Upper lobe of left lung (tissue), 6 donors: ENCODE measurements at regions not wholly inside any gene's neighbourhood (a gene's known extent, or its start where the extent isn't known, plus 50 kb on each side); places are given as distances from the start of the nearest gene placed in this dataset.
A peak's percentile ranks its signal among the peaks of the same experiment; 100 is the strongest.

Source experiments
- ATAC-seq, 2 donors: fragments of 200-7000 bp; cut with Tn5 transposase; one replicate each; pipeline ENCODE4 v1.9.1; 2022; ENCODE audit warnings: mild to moderate bottlenecking in 2 of 2, moderate library complexity in 2 of 2; ENCODE audit not compliant: low FRiP score in 2 of 2
- DNase-seq, 2 donors: peaks; one replicate each; pipeline ENCODE4 v3.0.0-alpha.2; 2019 to 2020
- H3K27ac ChIP-seq, 4 donors: fragments of 200-600 bp; sonication (generic); one replicate each; pipeline ENCODE4 v1.5.1; 2016 to 2019
- H3K27me3 ChIP-seq, 4 donors: fragments of 200-600 bp; sonication (generic); one replicate each; pipeline ENCODE4 v1.5.1; 2017 to 2019
- H3K36me3 ChIP-seq, 4 donors: fragments of 200-600 bp; sonication (generic); one replicate each; pipeline ENCODE4 v1.5.1; 2016 to 2019
- H3K4me1 ChIP-seq, 4 donors: fragments of 200-600 bp; sonication (generic); one replicate each; pipeline ENCODE4 v1.5.1; 2018 to 2019
- H3K4me3 ChIP-seq, 4 donors: fragments of 200-600 bp; sonication (generic); one replicate each; pipeline ENCODE4 v1.5.1; 2017 to 2019; ENCODE audit warnings: mild to moderate bottlenecking in 2 of 4, moderate library complexity in 1 of 4
- H3K9me3 ChIP-seq, 4 donors: fragments of 200-600 bp; sonication (generic); one replicate each; pipeline ENCODE4 v1.5.1; 2018 to 2019
- EP300 ChIP-seq, 4 donors: sonication (generic); formaldehyde crosslinking; IDR thresholded peaks; one replicate each; pipeline ENCODE4 v1.5.1; 2017; ENCODE audit warnings: antibody characterized with exemption in 4 of 4, control low read depth in 2 of 4
- POLR2A ChIP-seq, 4 donors: fragments of 450-650 bp; IDR thresholded peaks; one replicate each; pipeline ENCODE4 v1.5.1; 2016 to 2017; ENCODE audit warnings: antibody characterized with exemption in 4 of 4, mild to moderate bottlenecking in 2 of 4
- POLR2AphosphoS5 ChIP-seq, 2 donors: sonication (generic); formaldehyde crosslinking; IDR thresholded peaks; one replicate each; pipeline ENCODE4 v1.5.1; 2017; ENCODE audit warnings: antibody characterized with exemption in 2 of 2
- WGBS, 2 donors: methylation state at CpG; one replicate each; pipeline ENCODE4 v1.1.5; 2017 to 2018; 5-methylcytosine and 5-hydroxymethylcytosine counted together
- TF ChIP-seq, protein P1 (sequence below), 6 experiments: fragments of 450-650 bp in 4 of 6; fragments of 200-600 bp in 2 of 6; sonication (generic) in 2 of 6; IDR thresholded peaks; one replicate each; pipeline ENCODE4 v1.5.1; 2016 to 2019; ENCODE audit warnings: antibody characterized with exemption in 6 of 6
- donor health status: DM: no; HTN: no; CAD: no; lungs with moderate emphysema.
- donor health status: DM: no; HTN: yes; CAD: no; lungs with severe emphysema.

DNA sequence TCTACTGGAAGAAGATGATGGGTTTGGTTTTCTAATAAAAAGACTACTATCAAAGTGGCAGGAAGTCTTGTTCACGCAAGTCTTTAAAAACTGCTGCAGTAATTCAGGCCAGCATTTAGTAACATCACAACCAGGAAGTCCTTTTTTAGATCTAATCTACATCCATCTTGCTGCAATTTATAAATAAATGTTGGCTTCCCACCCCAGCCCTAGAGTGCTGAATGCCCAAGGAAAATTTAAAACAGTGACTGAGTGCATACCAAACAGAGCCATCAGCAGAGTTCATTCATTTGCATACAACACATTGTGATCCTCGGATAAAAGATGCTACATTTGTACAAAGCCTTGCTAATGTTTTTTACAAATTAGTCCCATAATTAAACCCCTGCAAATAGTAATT, 72.1 kb downstream of the PHLDA1 start:
- H3K9me3 ChIP-seq, result no peaks in the 10 kb centered on the region
- H3K27ac ChIP-seq, result no peak overlapping the region
- DNase-seq (no peak), ATAC-seq (no peak)
- no peak overlapping the region for H3K4me3 ChIP-seq
- H3K27me3 ChIP-seq, result no peaks in the 10 kb centered on the region
- peaks cover 9 to 23% (median 17%) of the 10 kb centered on the region in 4 donors for H3K4me1 ChIP-seq
- H3K36me3 ChIP-seq, result no peaks in the 10 kb centered on the region
- 46 to 49% methylated on average over 2 of the region's 2 CpGs for WGBS, 2 donors
- TF ChIP-seq POLR2AphosphoS5 (IDR thresholded peaks at IDR 0.05) (no peak), EP300 (IDR thresholded peaks at IDR 0.05) (no peak), POLR2A (IDR thresholded peaks at IDR 0.05) (no peak)
- TF ChIP-seq, protein P1, sequence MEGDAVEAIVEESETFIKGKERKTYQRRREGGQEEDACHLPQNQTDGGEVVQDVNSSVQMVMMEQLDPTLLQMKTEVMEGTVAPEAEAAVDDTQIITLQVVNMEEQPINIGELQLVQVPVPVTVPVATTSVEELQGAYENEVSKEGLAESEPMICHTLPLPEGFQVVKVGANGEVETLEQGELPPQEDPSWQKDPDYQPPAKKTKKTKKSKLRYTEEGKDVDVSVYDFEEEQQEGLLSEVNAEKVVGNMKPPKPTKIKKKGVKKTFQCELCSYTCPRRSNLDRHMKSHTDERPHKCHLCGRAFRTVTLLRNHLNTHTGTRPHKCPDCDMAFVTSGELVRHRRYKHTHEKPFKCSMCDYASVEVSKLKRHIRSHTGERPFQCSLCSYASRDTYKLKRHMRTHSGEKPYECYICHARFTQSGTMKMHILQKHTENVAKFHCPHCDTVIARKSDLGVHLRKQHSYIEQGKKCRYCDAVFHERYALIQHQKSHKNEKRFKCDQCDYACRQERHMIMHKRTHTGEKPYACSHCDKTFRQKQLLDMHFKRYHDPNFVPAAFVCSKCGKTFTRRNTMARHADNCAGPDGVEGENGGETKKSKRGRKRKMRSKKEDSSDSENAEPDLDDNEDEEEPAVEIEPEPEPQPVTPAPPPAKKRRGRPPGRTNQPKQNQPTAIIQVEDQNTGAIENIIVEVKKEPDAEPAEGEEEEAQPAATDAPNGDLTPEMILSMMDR (IDR thresholded peaks at IDR 0.05), result no peak

DNA sequence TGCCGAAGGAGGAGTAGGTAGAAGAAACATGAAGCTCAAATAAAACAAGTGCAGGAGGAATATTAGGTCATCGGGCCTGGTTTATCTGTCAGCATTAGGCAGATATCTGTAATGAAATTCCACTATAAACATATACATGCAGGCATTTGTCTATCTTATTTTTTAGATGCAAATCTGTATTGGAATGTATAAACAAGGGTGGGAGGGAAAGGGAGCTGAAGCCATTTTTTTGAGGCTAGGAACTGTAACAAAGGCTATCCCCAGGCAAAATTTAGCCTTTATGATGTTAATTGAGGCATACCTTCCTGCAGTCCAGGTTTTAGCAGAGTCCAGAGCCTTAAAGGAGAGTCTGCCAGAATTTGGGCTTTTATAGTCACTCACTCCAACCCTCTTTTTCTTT, 72.5 kb downstream of the PHLDA1 start:
- TF ChIP-seq EP300 (IDR thresholded peaks at IDR 0.05) (no peak), POLR2A (IDR thresholded peaks at IDR 0.05) (no peak), POLR2AphosphoS5 (IDR thresholded peaks at IDR 0.05) (no peak)
- TF ChIP-seq, protein P1 (IDR thresholded peaks at IDR 0.05), result no peak
- Histone ChIP-seq H3K27me3 (no peaks in the 10 kb centered on the region), H3K36me3 (no peaks in the 10 kb centered on the region), H3K27ac (no peak overlapping the region), H3K9me3 (no peaks in the 10 kb centered on the region), H3K4me1 (peaks cover 9 to 20% (median 17%) of the 10 kb centered on the region in 4 donors), H3K4me3 (no peak overlapping the region)
- 51 to 58% methylated on average over 2 of the region's 2 CpGs for WGBS, 2 donors
- ATAC-seq, result no peak
- DNase-seq, result no peak

DNA sequence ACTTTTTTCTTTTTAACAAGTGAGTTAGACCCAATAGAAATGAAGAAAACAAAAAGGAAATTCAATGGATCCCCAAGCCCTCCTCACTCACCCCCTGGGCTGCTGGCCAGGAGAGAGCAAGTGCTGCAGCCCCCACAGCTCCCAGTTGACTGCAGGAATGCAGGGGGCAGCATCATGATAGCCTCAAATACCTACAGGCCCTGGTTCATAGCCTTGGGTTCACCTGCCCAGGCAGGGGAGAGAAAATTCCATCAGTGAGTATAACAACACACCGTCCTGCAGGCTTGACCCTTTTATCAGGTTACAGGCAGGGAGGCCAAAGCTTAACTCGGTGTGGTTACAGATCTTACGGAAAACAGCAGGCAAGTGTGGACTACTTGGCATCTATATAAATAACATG, 76.3 kb downstream of the PHLDA1 start:
- Histone ChIP-seq H3K27me3 (no peaks in the 10 kb centered on the region), H3K36me3 (no peaks in the 10 kb centered on the region), H3K4me1 (peaks cover 12 to 34% (median 30%) of the 10 kb centered on the region in 4 donors), H3K9me3 (no peaks in the 10 kb centered on the region), H3K4me3 (no peak overlapping the region), H3K27ac (no peak overlapping the region)
- WGBS, 2 donors, result 92 to 93% methylated on average over 3 of the region's 3 CpGs
- TF ChIP-seq EP300 (IDR thresholded peaks at IDR 0.05) (no peak), POLR2AphosphoS5 (IDR thresholded peaks at IDR 0.05) (no peak), POLR2A (IDR thresholded peaks at IDR 0.05) (no peak)
- TF ChIP-seq, protein P1 (IDR thresholded peaks at IDR 0.05), result no peak
- ATAC-seq, result no peak
- no peak for DNase-seq

DNA sequence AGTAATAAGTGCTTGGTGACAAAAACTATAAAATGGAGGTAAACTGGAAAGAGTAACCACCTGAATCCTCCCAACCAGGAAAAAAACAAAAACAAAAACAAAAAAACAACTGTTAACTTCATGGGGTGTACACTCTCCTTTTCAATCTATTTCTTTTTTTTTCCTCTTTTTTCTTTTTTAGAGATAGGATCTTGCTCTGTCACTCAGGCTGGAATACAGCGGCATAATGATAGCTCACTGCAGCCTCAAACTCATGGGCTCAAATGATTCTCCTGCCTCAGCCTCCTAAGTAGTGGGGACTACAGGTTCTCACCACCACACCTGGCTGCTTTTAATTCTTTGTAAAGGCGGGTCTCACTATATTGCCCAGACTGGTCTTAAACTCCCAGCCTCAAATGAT, 76.8 kb downstream of the PHLDA1 start:
- no peak for DNase-seq
- H3K4me1 ChIP-seq, result peaks cover 8 to 29% (median 26%) of the 10 kb centered on the region in 4 donors
- no peaks in the 10 kb centered on the region for H3K9me3 ChIP-seq
- no peak overlapping the region for H3K4me3 ChIP-seq
- WGBS, 2 donors, result 98 to 100% methylated on average over 2 of the region's 2 CpGs
- H3K36me3 ChIP-seq, result no peaks in the 10 kb centered on the region
- TF ChIP-seq POLR2A (IDR thresholded peaks at IDR 0.05) (no peak), EP300 (IDR thresholded peaks at IDR 0.05) (no peak), POLR2AphosphoS5 (IDR thresholded peaks at IDR 0.05) (no peak)
- TF ChIP-seq, protein P1 (IDR thresholded peaks at IDR 0.05), result no peak
- ATAC-seq, result no peak
- no peak overlapping the region for H3K27ac ChIP-seq
- H3K27me3 ChIP-seq, result no peaks in the 10 kb centered on the region

DNA sequence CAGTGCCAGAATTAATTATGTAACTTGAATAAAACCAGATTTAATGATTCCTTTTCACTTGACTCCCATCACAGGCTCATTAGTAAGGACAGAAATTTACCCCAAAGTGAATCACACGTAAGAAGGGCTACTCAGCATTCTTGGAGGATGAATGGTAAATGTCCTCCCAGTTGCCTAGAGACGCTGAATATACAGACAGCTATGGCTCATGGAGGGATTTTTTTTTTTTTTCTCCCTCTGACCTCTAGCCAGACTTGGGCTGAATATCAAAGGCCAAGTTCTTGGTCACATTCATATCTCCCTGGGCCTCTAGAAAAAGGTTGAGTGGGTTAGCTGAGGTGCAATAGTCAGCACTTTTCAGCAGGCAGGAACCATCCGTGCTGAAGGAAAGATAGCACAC, 77.5 kb downstream of the PHLDA1 start:
- peak in 1 of 2 donors; percentile 76 for ATAC-seq
- WGBS, 2 donors, result 65 to 87% methylated on average over 3 of the region's 3 CpGs

More for the DNA sequence above, 77.5 kb downstream of the PHLDA1 start:
- Histone ChIP-seq H3K9me3 (no peaks in the 10 kb centered on the region), H3K27ac (no peak overlapping the region), H3K36me3 (no peaks in the 10 kb centered on the region), H3K4me3 (no peak overlapping the region), H3K4me1 (peaks cover 8 to 22% (median 20%) of the 10 kb centered on the region in 4 donors), H3K27me3 (no peaks in the 10 kb centered on the region)
- TF ChIP-seq EP300 (IDR thresholded peaks at IDR 0.05) (no peak), POLR2AphosphoS5 (IDR thresholded peaks at IDR 0.05) (no peak), POLR2A (IDR thresholded peaks at IDR 0.05) (no peak)
- TF ChIP-seq, protein P1 (IDR thresholded peaks at IDR 0.05), result no peak
- no peak for DNase-seq
